C4-2B (cell line): ENCODE measurements at regions not wholly inside any gene's neighbourhood (a gene's known extent, or its start where the extent isn't known, plus 50 kb on each side); places are given as distances from the start of the nearest gene placed in this dataset.
A peak's percentile ranks its signal among the peaks of the same experiment; 100 is the strongest.

Experiments
- H3K27ac ChIP-seq: fragments of 450-650 bp; 2 replicates; pipeline ENCODE4 v1.5.1; 2017
- ZFX ChIP-seq: fragments of 450-650 bp; IDR thresholded peaks from 2 replicates; pipeline ENCODE4 v1.6.1; 2017
- TF ChIP-seq, protein P1 (sequence below): fragments of 450-650 bp; conservative IDR thresholded peaks from 2 replicates; pipeline ENCODE4 v1.5.1; 2017; ENCODE audit warnings: mild to moderate bottlenecking

DNA sequence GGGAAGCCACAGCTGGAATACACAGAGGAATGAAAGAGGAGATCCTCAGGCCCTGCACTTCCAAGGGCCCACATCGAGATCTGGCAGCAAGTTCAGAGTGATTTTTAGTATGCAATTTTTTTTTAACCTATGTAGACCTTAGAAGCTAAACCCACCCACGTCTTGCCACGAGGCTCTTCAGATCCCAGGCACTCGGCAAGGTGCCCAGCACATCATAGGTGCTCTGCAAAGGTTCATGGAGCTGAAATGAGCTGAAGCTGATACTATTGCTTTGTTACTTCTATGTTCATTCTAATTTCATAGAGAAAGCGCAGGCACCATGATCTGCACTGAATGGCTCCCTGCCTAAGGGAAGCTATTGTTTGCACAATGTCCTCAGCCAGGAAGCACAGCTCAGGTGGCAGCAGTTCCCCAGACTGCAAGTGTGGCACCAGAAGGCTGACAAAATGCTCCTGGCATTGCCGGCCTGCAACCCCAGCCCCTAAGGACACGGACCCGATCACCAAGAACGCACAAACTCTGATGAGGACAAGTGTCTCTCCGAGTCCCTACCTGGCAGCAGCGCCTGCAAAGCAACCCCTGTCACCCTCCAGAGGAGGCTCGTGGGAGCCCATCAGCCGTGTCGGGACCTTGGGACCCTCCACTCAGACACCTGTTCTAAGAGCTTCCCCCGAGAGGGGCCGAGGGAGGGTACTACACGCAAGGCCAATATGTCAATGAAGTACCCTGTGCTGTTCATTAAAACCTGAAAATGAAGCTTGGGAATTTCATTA, 264.2 kb downstream of the NPHP4 start:
- H3K27ac ChIP-seq = peak overlapping the region; percentile 70
- TF ChIP-seq, protein P1, sequence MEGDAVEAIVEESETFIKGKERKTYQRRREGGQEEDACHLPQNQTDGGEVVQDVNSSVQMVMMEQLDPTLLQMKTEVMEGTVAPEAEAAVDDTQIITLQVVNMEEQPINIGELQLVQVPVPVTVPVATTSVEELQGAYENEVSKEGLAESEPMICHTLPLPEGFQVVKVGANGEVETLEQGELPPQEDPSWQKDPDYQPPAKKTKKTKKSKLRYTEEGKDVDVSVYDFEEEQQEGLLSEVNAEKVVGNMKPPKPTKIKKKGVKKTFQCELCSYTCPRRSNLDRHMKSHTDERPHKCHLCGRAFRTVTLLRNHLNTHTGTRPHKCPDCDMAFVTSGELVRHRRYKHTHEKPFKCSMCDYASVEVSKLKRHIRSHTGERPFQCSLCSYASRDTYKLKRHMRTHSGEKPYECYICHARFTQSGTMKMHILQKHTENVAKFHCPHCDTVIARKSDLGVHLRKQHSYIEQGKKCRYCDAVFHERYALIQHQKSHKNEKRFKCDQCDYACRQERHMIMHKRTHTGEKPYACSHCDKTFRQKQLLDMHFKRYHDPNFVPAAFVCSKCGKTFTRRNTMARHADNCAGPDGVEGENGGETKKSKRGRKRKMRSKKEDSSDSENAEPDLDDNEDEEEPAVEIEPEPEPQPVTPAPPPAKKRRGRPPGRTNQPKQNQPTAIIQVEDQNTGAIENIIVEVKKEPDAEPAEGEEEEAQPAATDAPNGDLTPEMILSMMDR = no peak

DNA sequence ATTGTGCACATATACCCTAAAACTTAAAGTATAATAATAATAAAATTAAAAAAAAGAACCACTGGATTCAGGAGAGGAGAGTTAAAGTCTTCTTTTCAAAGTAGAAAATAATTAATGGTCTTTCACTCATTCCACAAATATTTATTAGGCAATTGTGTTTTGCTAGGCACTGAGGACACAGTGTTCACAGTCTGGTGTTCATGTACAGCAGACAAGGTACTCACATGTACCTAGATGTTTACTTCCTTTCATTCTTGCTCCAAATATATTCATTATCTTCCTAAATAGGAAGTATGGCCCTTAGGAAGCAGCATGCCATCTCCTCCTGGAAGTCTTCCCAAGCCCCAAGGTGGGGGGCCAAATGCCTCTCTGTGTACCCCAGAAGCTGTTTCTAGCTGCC, 265.0 kb downstream of the NPHP4 start:
- TF ChIP-seq, protein P1 = no peak
- TF ChIP-seq ZFX = no peak
- H3K27ac ChIP-seq = peak overlapping the region; percentile 74

DNA sequence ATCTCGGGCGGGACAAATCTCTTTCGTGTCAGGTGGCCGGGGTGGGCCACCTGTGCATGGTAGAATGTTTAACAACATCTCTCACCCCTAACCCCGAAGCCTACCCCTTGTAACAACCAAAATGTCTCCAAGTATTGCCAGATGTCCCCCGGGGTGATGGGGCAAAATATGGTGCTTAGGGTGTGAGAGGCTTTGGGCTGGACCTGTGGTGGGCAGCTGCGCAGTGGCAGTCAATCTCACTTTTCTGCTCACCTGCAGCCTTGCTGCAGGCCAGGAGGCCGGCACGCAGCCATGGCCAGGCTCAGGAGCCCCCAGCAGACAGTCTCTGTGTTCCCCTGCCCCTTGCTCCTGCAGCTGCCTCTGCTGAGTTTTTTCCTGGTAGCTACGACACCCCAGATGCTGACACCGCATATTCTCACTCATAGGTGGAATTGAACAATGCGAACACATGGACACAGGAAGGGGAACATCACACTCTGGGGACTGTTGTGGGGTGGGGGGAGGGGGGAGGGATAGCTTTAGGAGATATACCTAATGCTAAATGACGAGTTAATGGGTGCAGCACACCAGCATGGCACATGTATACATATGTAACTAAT, 265.5 kb downstream of the NPHP4 start:
- peak overlapping the region; percentile 74 for H3K27ac ChIP-seq

DNA sequence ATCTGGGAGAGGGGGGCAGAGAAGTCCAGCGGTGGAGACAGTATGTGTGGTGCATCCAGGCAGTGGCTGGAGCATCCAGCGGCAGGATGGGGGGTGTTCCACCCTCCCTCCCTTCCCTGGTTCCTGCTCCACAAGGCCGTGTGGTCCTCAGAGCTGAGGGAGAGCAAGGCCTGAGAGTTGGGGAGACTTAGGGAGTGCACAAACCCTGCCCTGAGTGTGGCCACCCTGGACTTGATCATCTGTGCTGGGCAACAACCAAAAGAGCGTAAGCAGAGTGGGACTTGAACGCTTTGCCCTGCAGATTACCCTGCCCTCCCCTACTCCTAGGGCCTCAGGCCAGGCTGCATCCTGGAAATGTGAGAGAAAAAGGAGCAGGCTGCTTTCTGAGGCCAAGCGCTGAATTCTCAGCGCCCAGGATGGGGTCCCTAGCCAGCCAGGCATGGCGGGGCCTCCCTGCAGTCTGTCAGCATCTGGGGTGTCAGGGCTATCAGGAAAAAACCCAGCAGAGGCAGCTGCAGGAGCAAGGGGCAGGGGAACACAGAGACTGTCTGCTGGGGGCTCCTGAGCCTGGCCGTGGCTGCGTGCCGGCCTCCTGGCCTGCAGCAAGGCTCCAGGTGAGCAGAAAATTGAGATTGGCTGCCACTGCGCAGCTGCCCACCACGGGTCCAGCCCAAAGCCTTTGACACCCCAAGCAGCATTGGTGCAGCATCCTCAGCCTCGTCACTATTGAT, 266.2 kb downstream of the NPHP4 start:
- peak overlapping the region; percentile 74 for H3K27ac ChIP-seq
- TF ChIP-seq, protein P1 = no peak
- TF ChIP-seq ZFX = no peak

DNA sequence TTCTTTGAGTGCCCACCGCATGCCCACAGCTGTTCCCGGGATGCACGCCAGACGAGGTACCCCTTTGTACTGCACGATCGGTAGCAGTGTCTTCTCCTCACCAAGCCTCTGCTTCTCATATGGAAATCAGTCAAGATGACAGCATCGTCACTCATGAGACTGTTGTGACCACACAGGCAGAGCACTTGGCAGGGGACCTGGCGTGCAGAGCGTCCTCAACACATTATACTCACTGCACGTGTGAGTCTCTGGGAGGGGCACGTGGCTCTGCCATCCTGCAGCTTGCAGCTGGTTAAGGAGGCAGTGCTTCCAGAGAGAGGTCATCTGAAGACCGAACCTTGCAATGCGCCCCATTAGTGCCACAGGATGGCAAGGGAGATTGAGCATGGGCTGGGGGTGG, 266.8 kb downstream of the NPHP4 start:
- H3K27ac ChIP-seq = peak overlapping the region; percentile 74; the same call in 1 of the 2 replicates
- TF ChIP-seq, protein P1 = no peak
- TF ChIP-seq ZFX = no peak

DNA sequence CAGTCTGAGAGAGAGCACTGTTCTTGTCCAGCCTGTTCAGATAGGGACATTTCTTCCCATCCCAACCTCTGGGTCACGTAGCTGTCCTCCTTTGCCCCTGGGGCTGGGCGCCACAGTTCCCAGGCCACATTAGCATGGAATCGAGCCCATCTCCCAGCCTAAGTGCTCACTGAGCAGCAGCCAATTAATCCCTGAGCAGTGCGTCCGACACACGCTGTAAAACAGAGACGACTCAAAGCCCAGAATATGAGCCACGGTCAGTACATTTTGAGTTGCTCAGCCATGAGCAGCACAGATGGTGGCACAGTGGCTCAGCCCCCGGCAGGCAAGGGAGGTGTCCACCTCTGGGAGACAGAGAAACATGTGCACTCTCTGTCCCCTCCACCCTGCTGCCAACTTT, 267.4 kb downstream of the NPHP4 start:
- TF ChIP-seq ZFX = no peak
- TF ChIP-seq, protein P1 = no peak

DNA sequence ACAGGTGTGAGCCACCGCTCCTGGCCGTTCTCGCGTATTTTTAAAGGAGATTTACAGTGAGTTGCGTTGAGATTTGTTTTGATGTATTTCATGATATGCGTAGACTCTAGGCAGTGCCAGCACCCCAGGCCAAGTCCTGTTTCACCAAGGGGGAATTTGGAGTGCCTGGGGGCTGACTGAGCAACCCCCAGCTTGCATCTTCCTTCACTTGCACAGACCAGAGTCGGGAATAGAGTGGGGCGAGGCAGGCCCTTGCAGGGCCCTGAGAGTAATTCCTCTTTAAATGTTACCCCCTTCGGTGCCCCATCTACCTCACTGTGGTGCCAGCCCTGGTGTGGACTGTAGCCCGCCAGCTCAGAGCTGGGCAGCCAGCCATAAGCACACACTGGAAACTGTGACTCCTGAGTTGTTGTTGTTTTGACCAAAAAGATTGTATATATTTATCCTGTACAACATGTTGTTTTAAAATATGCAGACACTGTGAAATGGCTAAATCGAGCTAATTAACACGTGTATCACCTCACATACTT, 269.5 kb downstream of the NPHP4 start:
- TF ChIP-seq ZFX = no peak
- TF ChIP-seq, protein P1 = no peak
- H3K27ac ChIP-seq = no peak overlapping the region

More for the DNA sequence above, 267.4 kb downstream of the NPHP4 start:
- H3K27ac ChIP-seq = peak overlapping the region; percentile 3; the same call in 1 of the 2 replicates
